ENCODE measurements at regions not wholly inside any gene's neighbourhood (a gene's known extent, or its start where the extent isn't known, plus 50 kb on each side); places are given as distances from the start of the nearest gene placed in this dataset.

DNA sequence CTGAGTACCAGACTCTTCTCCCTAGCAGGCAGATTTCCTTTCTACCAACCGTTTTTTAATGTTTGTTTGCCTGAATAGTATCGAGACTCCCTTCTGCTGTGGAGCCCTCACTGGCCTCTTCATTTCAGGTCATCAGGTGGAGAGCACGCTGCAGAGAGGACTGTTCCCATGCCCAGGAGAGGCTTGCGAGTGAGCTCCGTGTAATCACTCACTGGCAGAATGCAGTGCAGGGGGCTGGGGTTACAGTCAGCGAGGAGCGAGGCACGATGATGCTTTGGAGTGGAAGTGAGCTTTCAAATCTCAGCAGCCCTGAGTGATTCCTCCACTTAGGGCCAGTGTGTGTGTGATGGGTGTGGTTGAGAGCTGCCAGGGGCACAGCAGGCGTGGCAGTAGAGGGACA lies 385.2 kb downstream of the SHQ1 start:
- H3K36me3 ChIP-seq (replicated peaks; ENCODE audit: insufficient read depth, low read length) = no peaks in the 10 kb centered on the region
- H3K79me2 ChIP-seq (ENCODE audit: low read length) = no peaks in the 10 kb centered on the region
- H3K4me3 ChIP-seq (ENCODE audit: low read length) = no peak overlapping the region
- H4K20me1 ChIP-seq (ENCODE audit: insufficient read depth, low read length) = no peaks in the 10 kb centered on the region
- no peak overlapping the region for H3K9ac ChIP-seq (ENCODE audit: low read length)
- no peaks in the 10 kb centered on the region for H3K27me3 ChIP-seq (replicated peaks; ENCODE audit: insufficient read depth, low read length)
- no peaks in the 10 kb centered on the region for H3F3A ChIP-seq (ENCODE audit: insufficient read depth, low read length)
- no peaks in the 10 kb centered on the region for H3K4me1 ChIP-seq (ENCODE audit: low read length)
- H2AFZ ChIP-seq (ENCODE audit: low read length) = no peak overlapping the region
- TF ChIP-seq EZH2phosphoT487 (IDR thresholded peaks at IDR 0.05; ENCODE audit: low read length) = no peak
- TF ChIP-seq, protein P1, sequence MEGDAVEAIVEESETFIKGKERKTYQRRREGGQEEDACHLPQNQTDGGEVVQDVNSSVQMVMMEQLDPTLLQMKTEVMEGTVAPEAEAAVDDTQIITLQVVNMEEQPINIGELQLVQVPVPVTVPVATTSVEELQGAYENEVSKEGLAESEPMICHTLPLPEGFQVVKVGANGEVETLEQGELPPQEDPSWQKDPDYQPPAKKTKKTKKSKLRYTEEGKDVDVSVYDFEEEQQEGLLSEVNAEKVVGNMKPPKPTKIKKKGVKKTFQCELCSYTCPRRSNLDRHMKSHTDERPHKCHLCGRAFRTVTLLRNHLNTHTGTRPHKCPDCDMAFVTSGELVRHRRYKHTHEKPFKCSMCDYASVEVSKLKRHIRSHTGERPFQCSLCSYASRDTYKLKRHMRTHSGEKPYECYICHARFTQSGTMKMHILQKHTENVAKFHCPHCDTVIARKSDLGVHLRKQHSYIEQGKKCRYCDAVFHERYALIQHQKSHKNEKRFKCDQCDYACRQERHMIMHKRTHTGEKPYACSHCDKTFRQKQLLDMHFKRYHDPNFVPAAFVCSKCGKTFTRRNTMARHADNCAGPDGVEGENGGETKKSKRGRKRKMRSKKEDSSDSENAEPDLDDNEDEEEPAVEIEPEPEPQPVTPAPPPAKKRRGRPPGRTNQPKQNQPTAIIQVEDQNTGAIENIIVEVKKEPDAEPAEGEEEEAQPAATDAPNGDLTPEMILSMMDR (IDR thresholded peaks at IDR 0.05; ENCODE audit: low read length) = no peak
- no peak for TF ChIP-seq EZH2 (optimal IDR thresholded peaks at IDR 0.05; ENCODE audit: low read depth, low read length)
- H3K9me3 ChIP-seq (replicated peaks; ENCODE audit: insufficient read depth, low read length) = no peaks in the 10 kb centered on the region
- no peaks in the 10 kb centered on the region for H3K9me2 ChIP-seq (replicated peaks; ENCODE audit: insufficient read depth, low read length)
- no peak overlapping the region for H3K4me2 ChIP-seq (ENCODE audit: low read depth, low read length)
- H3K27ac ChIP-seq (ENCODE audit: low read length) = no peak overlapping the region
- DNase-seq = no peak

DNA sequence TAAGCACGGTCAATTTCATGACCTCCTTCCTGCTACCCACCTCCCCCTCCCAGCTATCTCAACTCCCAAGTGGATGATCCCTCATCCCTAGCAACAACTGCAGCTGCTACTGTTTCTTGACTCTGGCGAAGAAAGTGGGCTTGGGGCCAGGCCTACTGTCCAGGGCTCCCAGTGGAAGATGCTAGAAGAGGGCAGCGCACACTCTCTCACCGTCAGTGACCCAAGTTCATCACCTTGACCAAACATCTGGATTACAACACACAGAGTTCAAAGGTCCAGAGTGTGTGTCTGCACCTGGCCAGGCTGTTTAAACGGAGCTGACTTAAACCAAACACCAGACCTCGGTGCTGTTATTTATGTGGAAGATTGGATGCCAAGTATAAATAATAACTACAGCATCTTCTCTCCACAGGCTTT lies 385.6 kb downstream of the SHQ1 start:
- Histone ChIP-seq H3K4me1 (ENCODE audit: low read length) (no peaks in the 10 kb centered on the region), H3K9me3 (replicated peaks; ENCODE audit: insufficient read depth, low read length) (no peaks in the 10 kb centered on the region), H3K79me2 (ENCODE audit: low read length) (no peaks in the 10 kb centered on the region), H4K20me1 (ENCODE audit: insufficient read depth, low read length) (no peaks in the 10 kb centered on the region), H3K9me2 (replicated peaks; ENCODE audit: insufficient read depth, low read length) (no peaks in the 10 kb centered on the region), H3K27me3 (replicated peaks; ENCODE audit: insufficient read depth, low read length) (no peaks in the 10 kb centered on the region), H3K4me2 (ENCODE audit: low read depth, low read length) (no peak overlapping the region), H3F3A (ENCODE audit: insufficient read depth, low read length) (no peaks in the 10 kb centered on the region), H2AFZ (ENCODE audit: low read length) (no peak overlapping the region), H3K27ac (ENCODE audit: low read length) (no peak overlapping the region), H3K36me3 (replicated peaks; ENCODE audit: insufficient read depth, low read length) (no peaks in the 10 kb centered on the region), H3K4me3 (ENCODE audit: low read length) (no peak overlapping the region), H3K9ac (ENCODE audit: low read length) (no peak overlapping the region)
- TF ChIP-seq EZH2 (optimal IDR thresholded peaks at IDR 0.05; ENCODE audit: low read depth, low read length) (no peak), EZH2phosphoT487 (IDR thresholded peaks at IDR 0.05; ENCODE audit: low read length) (no peak)
- TF ChIP-seq, protein P1 (IDR thresholded peaks at IDR 0.05; ENCODE audit: low read length) = no peak
- no peak for DNase-seq

DNA sequence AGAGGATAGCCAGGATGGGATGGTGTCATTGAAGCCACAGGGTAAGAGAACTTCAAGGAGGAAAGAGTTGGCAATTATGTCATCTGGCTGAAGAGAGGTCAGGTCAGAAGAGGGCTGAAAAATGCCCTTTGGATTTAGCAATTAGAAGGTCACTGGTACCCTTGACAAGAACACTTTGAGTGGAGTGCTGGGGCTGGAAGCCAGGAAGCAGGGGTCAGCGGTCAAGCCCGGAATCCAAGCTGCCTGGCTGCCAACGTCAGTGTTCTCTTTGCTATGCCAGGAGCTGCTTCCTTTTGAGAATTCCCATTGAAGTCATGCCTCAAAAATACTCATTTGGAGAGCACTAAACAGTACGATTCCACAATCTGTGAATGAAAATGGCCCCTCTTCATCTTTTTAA lies 386.5 kb downstream of the SHQ1 start:
- H3K79me2 ChIP-seq (ENCODE audit: low read length) = no peaks in the 10 kb centered on the region
- H3K27ac ChIP-seq (ENCODE audit: low read length) = no peak overlapping the region
- H2AFZ ChIP-seq (ENCODE audit: low read length) = no peak overlapping the region
- no peaks in the 10 kb centered on the region for H3K36me3 ChIP-seq (replicated peaks; ENCODE audit: insufficient read depth, low read length)
- no peak overlapping the region for H3K9ac ChIP-seq (ENCODE audit: low read length)
- no peak overlapping the region for H3K4me2 ChIP-seq (ENCODE audit: low read depth, low read length)
- no peaks in the 10 kb centered on the region for H3K9me3 ChIP-seq (replicated peaks; ENCODE audit: insufficient read depth, low read length)
- H3F3A ChIP-seq (ENCODE audit: insufficient read depth, low read length) = no peaks in the 10 kb centered on the region
- H3K4me1 ChIP-seq (ENCODE audit: low read length) = no peaks in the 10 kb centered on the region
- no peak overlapping the region for H3K4me3 ChIP-seq (ENCODE audit: low read length)
- H3K27me3 ChIP-seq (replicated peaks; ENCODE audit: insufficient read depth, low read length) = no peaks in the 10 kb centered on the region
- DNase-seq = no peak
- H3K9me2 ChIP-seq (replicated peaks; ENCODE audit: insufficient read depth, low read length) = no peaks in the 10 kb centered on the region
- no peaks in the 10 kb centered on the region for H4K20me1 ChIP-seq (ENCODE audit: insufficient read depth, low read length)
- TF ChIP-seq EZH2 (optimal IDR thresholded peaks at IDR 0.05; ENCODE audit: low read depth, low read length) = no peak
- no peak for TF ChIP-seq EZH2phosphoT487 (IDR thresholded peaks at IDR 0.05; ENCODE audit: low read length)
- TF ChIP-seq, protein P1 (IDR thresholded peaks at IDR 0.05; ENCODE audit: low read length) = no peak
